ENCODE measurements at regions not wholly inside any gene's neighbourhood (a gene's known extent, or its start where the extent isn't known, plus 50 kb on each side); places are given as distances from the start of the nearest gene placed in this dataset.

GRCh38 chr18:60018618-60019462 lies 119.0 kb downstream of the PMAIP1 start:
- TF ChIP-seq CTCF (IDR thresholded peaks at IDR 0.05; ENCODE audit: borderline replicate concordance, extremely low read depth, low read length, poor library complexity, severe bottlenecking) (no peak), EZH2 (IDR thresholded peaks at IDR 0.05; ENCODE audit: borderline replicate concordance, low read depth, low read length, severe bottlenecking) (no peak)

All from DND-41 (cell line).